Stimulated activated CD8-positive, alpha-beta memory T cell treated with anti-CD3 and anti-CD28 coated beads, Interleukin-15, amount 100 ng/mL, for 4 hours (primary cell): ENCODE measurements at regions not wholly inside any gene's neighbourhood (a gene's known extent, or its start where the extent isn't known, plus 50 kb on each side); places are given as distances from the start of the nearest gene placed in this dataset.
"Not testable (repeated sequence)": the region's sequence is repeated elsewhere in the genome, so short reads cannot be mapped to it uniquely, and the experiment has no call there.

Experiments used
- DNase-seq, 2 donors: peaks; one replicate each; pipeline ENCODE4 v3.0.0-alpha.2; 2020; ENCODE audit warnings: low read depth in 2 of 2

- DNase-seq, result no peak
Observed at GRCh38 chr4:180356766-180357165, 1886.4 kb upstream of the TENM3 start.

GRCh38 chr4:180360113-180360512, 1883.1 kb upstream of the TENM3 start:
- DNase-seq, result not testable (repeated sequence)

- DNase-seq, result no peak
Observed at GRCh38 chr4:180363815-180364214, 1879.4 kb upstream of the TENM3 start.

- DNase-seq, result no peak
Observed at GRCh38 chr4:180372691-180373090, 1870.5 kb upstream of the TENM3 start.

- DNase-seq, result no peak
Observed at GRCh38 chr4:180377741-180378140, 1865.5 kb upstream of the TENM3 start.

GRCh38 chr4:180380733-180381132, 1862.5 kb upstream of the TENM3 start:
- no peak for DNase-seq

- DNase-seq, result no peak
Observed at GRCh38 chr4:180391613-180392012, 1851.6 kb upstream of the TENM3 start.

GRCh38 chr4:180394312-180394711, 1848.9 kb upstream of the TENM3 start:
- DNase-seq, result no peak

- DNase-seq, result no peak
Observed at GRCh38 chr4:180394730-180395129, 1848.5 kb upstream of the TENM3 start.

- DNase-seq, result no peak
Observed at GRCh38 chr4:180398564-180398963, 1844.6 kb upstream of the TENM3 start.

GRCh38 chr4:180407275-180407885, 1835.8 kb upstream of the TENM3 start:
- no peak for DNase-seq

- no peak for DNase-seq
Observed at GRCh38 chr4:180418819-180419531, 1824.2 kb upstream of the TENM3 start.

GRCh38 chr4:180422989-180423711, 1820.1 kb upstream of the TENM3 start:
- no peak for DNase-seq

- no peak for DNase-seq
Observed at GRCh38 chr4:180423712-180424057, 1819.5 kb upstream of the TENM3 start.

- no peak for DNase-seq
Observed at GRCh38 chr4:180426938-180427337, 1816.3 kb upstream of the TENM3 start.

- no peak for DNase-seq
Observed at GRCh38 chr4:180430283-180430682, 1812.9 kb upstream of the TENM3 start.

GRCh38 chr4:180434131-180434895, 1808.9 kb upstream of the TENM3 start:
- no peak for DNase-seq

- DNase-seq, result no peak
Observed at GRCh38 chr4:180436361-180436760, 1806.8 kb upstream of the TENM3 start.

GRCh38 chr4:180437601-180438000, 1805.6 kb upstream of the TENM3 start:
- DNase-seq, result no peak

GRCh38 chr4:180448306-180448705, 1794.9 kb upstream of the TENM3 start:
- no peak for DNase-seq

- no peak for DNase-seq
Observed at GRCh38 chr4:180449395-180449956, 1793.7 kb upstream of the TENM3 start.

- no peak for DNase-seq
Observed at GRCh38 chr4:180455226-180455625, 1788.0 kb upstream of the TENM3 start.
